Liver (tissue), 7 donors: ENCODE measurements at regions not wholly inside any gene's neighbourhood (a gene's known extent, or its start where the extent isn't known, plus 50 kb on each side); places are given as distances from the start of the nearest gene placed in this dataset.

ENCODE experiments used
- DNase-seq: peaks from one replicate; pipeline ENCODE4 v3.0.0-alpha.2; 2017; ENCODE audit warnings: low spot score
- H3K27ac ChIP-seq, 2 donors: one replicate each; pipeline ENCODE4 v1.7.0; 2013; ENCODE audit warnings: inconsistent platforms in 2 of 2, low read length in 2 of 2, control low read depth in 1 of 2, low read depth in 1 of 2, mild to moderate bottlenecking in 1 of 2
- H3K27me3 ChIP-seq, 4 donors: one replicate each; pipeline versions ENCODE4 v1.6.1 to v1.7.0; 2013; ENCODE audit warnings: low read length in 3 of 4, inconsistent platforms in 1 of 4, mild to moderate bottlenecking in 1 of 4, moderate library complexity in 1 of 4; ENCODE audit not compliant: control insufficient read depth in 4 of 4, insufficient read depth in 4 of 4
- H3K36me3 ChIP-seq, 4 donors: one replicate each; pipeline versions ENCODE4 v1.6.1 to v1.7.0; 2013; ENCODE audit warnings: low read length in 3 of 4, mild to moderate bottlenecking in 3 of 4, low read depth in 1 of 4, moderate library complexity in 1 of 4; ENCODE audit not compliant: control insufficient read depth in 4 of 4, insufficient read depth in 3 of 4
- H3K4me1 ChIP-seq, 4 donors: one replicate each; pipeline versions ENCODE4 v1.6.1 to v1.7.0; 2013; ENCODE audit warnings: low read length in 3 of 4, mild to moderate bottlenecking in 3 of 4, moderate library complexity in 1 of 4; ENCODE audit not compliant: control insufficient read depth in 4 of 4, insufficient read depth in 4 of 4
- H3K4me3 ChIP-seq, 3 donors: one replicate each; pipeline versions ENCODE4 v1.6.1 to v1.7.0; 2013; ENCODE audit warnings: low read length in 3 of 3, control low read depth in 1 of 3, low read depth in 1 of 3, mild to moderate bottlenecking in 1 of 3
- H3K9ac ChIP-seq, 2 donors: one replicate each; pipeline ENCODE4 v1.7.0; 2013; ENCODE audit warnings: low read length in 2 of 2, mild to moderate bottlenecking in 2 of 2, moderate library complexity in 2 of 2, control low read depth in 1 of 2, low read depth in 1 of 2
- H3K9me3 ChIP-seq, 4 donors: one replicate each; pipeline versions ENCODE4 v1.6.1 to v1.7.0; 2013; ENCODE audit warnings: low read length in 3 of 4; ENCODE audit not compliant: control insufficient read depth in 4 of 4
- ATF3 ChIP-seq: IDR thresholded peaks from 2 replicates; pipeline ENCODE4 v1.6.1; 2016; ENCODE audit warnings: antibody characterized with exemption
- EGR1 ChIP-seq, 2 donors: IDR thresholded peaks; 2 replicates each; pipeline ENCODE4 v1.6.1; 2016 to 2018; ENCODE audit warnings: antibody characterized with exemption in 2 of 2, low read depth in 2 of 2
- FOXA1 ChIP-seq: IDR thresholded peaks from 2 replicates; pipeline ENCODE4 v1.6.1; 2016; ENCODE audit warnings: antibody characterized with exemption
- FOXA2 ChIP-seq: IDR thresholded peaks from 2 replicates; pipeline ENCODE4 v1.6.1; 2016; ENCODE audit warnings: antibody characterized with exemption
- GABPA ChIP-seq, 2 donors: IDR thresholded peaks in 1 of 2; conservative IDR thresholded peaks in 1 of 2; 2 replicates each; pipeline ENCODE4 v1.6.1; 2016; ENCODE audit warnings: antibody characterized with exemption in 2 of 2, mild to moderate bottlenecking in 1 of 2, moderate library complexity in 1 of 2
- HNF4A ChIP-seq, 2 donors: conservative IDR thresholded peaks; 2 replicates each; pipeline ENCODE4 v1.6.1; 2016; ENCODE audit warnings: antibody characterized with exemption in 2 of 2, mild to moderate bottlenecking in 2 of 2
- HNF4G ChIP-seq: IDR thresholded peaks from 2 replicates; pipeline ENCODE4 v1.6.1; 2016; ENCODE audit warnings: antibody characterized with exemption
- JUND ChIP-seq, 2 donors: IDR thresholded peaks; 2 replicates each; pipeline ENCODE4 v1.6.1; 2016; ENCODE audit warnings: antibody characterized with exemption in 2 of 2
- MAX ChIP-seq: IDR thresholded peaks from 2 replicates; pipeline ENCODE4 v1.6.1; 2016; ENCODE audit warnings: antibody characterized with exemption
- REST ChIP-seq: IDR thresholded peaks from 2 replicates; pipeline ENCODE4 v1.6.1; 2016; ENCODE audit warnings: antibody characterized with exemption, mild to moderate bottlenecking
- RXRA ChIP-seq, 2 donors: IDR thresholded peaks; 2 replicates each; pipeline ENCODE4 v1.6.1; 2017 to 2018; ENCODE audit warnings: antibody characterized with exemption in 2 of 2, mild to moderate bottlenecking in 1 of 2
- SP1 ChIP-seq: IDR thresholded peaks from 2 replicates; pipeline ENCODE4 v1.6.1; 2018; ENCODE audit warnings: antibody characterized with exemption, mild to moderate bottlenecking
- YY1 ChIP-seq: IDR thresholded peaks from 2 replicates; pipeline ENCODE4 v1.6.1; 2016; ENCODE audit warnings: antibody characterized with exemption, mild to moderate bottlenecking
- ZBTB33 ChIP-seq: IDR thresholded peaks from 2 replicates; pipeline ENCODE4 v1.6.1; 2016; ENCODE audit warnings: antibody characterized with exemption
- WGBS: extraction: QIAGEN DNeasy Blood & Tissue Kit; methylation state at CpG from one replicate; pipeline ENCODE4 v1.1.7; 2013; 5-methylcytosine and 5-hydroxymethylcytosine counted together
- donor health status: healthy.
- donor health status: healthy.
- donor health status: healthy.
- donor health status: healthy.

GRCh38 chr11:13126430-13126829, 117.3 kb downstream of the RASSF10 start:
- Histone ChIP-seq H3K4me3 (no peak overlapping the region), H3K9me3 (peaks cover 0 to 7% (median under 1%) of the 10 kb centered on the region in 4 donors), H3K36me3 (no peaks in the 10 kb centered on the region), H3K27ac (no peak overlapping the region), H3K27me3 (peaks cover 0 to 3% (median 0%) of the 10 kb centered on the region in 4 donors), H3K9ac (no peak overlapping the region), H3K4me1 (no peaks in the 10 kb centered on the region)
- WGBS: 87% methylated on average over 7 of the region's 7 CpGs
- no peak for DNase-seq
- TF ChIP-seq FOXA2: no peak
- TF ChIP-seq YY1: no peak
- no peak for TF ChIP-seq GABPA (IDR thresholded peaks at IDR 0.05 in 1 of 2, conservative IDR thresholded peaks at IDR 0.05 in 1 of 2)
- TF ChIP-seq FOXA1: no peak
- no peak for TF ChIP-seq HNF4G
- TF ChIP-seq HNF4A (conservative IDR thresholded peaks at IDR 0.05): no peak
- TF ChIP-seq ATF3: no peak
- no peak for TF ChIP-seq ZBTB33
- TF ChIP-seq RXRA (IDR thresholded peaks at IDR 0.05): no peak
- no peak for TF ChIP-seq MAX
- TF ChIP-seq EGR1 (IDR thresholded peaks at IDR 0.05; ENCODE audit: low read depth in 2 of 2): no peak
- no peak for TF ChIP-seq SP1
- TF ChIP-seq REST: no peak

- WGBS: 95% methylated on average over 2 of the region's 2 CpGs
- TF ChIP-seq YY1 (no peak), RXRA (IDR thresholded peaks at IDR 0.05) (no peak)
- Histone ChIP-seq H3K4me1 (no peaks in the 10 kb centered on the region), H3K27me3 (peaks cover 0 to 3% (median 0%) of the 10 kb centered on the region in 4 donors), H3K9me3 (peaks cover 0 to 7% (median under 1%) of the 10 kb centered on the region in 4 donors), H3K36me3 (no peaks in the 10 kb centered on the region), H3K27ac (no peak overlapping the region), H3K4me3 (no peak overlapping the region), H3K9ac (no peak overlapping the region)
- no peak for DNase-seq
Observed at GRCh38 chr11:13127161-13127560, 118.0 kb downstream of the RASSF10 start.

- H3K9ac ChIP-seq: no peak overlapping the region
- WGBS: 89% methylated on average over 4 of the region's 4 CpGs
- no peak for DNase-seq
- no peaks in the 10 kb centered on the region for H3K9me3 ChIP-seq
- no peak overlapping the region for H3K4me3 ChIP-seq
- no peaks in the 10 kb centered on the region for H3K36me3 ChIP-seq
- no peaks in the 10 kb centered on the region for H3K4me1 ChIP-seq
- H3K27ac ChIP-seq: no peak overlapping the region
- H3K27me3 ChIP-seq: peaks cover 0 to 3% (median 0%) of the 10 kb centered on the region in 4 donors
- no peak for TF ChIP-seq ZBTB33
- no peak for TF ChIP-seq ATF3
- no peak for TF ChIP-seq JUND (IDR thresholded peaks at IDR 0.05)
- no peak for TF ChIP-seq REST
- TF ChIP-seq FOXA1: no peak
- TF ChIP-seq HNF4G: no peak
- no peak for TF ChIP-seq SP1
Observed at GRCh38 chr11:13128354-13128753, 119.2 kb downstream of the RASSF10 start.
